Fibroblast of the aortic adventitia (primary cell): ENCODE measurements at regions not wholly inside any gene's neighbourhood (a gene's known extent, or its start where the extent isn't known, plus 50 kb on each side); places are given as distances from the start of the nearest gene placed in this dataset.

Experiments
- DNase-seq: peaks from one replicate; pipeline ENCODE4 v3.0.0-alpha.2; 2010; ENCODE audit warnings: low read depth
- H3K4me3 ChIP-seq: 2 replicates; pipeline ENCODE4 v1.5.1; 2011; ENCODE audit warnings: low read depth, mild to moderate bottlenecking, control low read depth, low read length, moderate library complexity
- CTCF ChIP-seq: IDR thresholded peaks from 2 replicates; pipeline ENCODE4 v1.5.1; 2011; ENCODE audit warnings: mild to moderate bottlenecking, low read length, control low read depth, inconsistent platforms; ENCODE audit not compliant: insufficient read depth

DNA sequence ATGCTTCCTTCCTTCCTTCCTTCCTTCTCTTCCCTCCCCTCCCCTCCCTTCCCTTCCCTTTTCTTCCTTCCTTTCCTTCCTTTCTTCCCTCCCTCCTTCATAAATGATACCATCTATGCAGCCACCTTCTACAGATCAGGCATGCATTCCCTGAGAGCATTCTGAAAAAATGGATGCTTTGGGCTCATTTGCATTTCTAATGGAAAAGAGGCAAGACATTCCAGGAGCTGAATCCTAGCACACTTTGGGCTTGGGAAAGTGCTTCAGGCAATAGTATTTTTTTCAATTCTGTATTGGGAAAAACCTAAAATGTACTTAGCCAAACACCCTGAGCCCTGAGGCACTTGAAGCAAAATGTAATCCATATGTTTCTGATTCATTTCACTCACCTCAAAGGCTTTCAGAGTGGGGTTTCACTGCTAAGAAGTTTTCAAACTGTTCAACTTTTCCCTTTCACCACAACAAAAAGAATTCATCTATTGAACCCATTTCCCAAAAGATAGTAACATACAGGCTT is 220.1 kb upstream of the RORA start:
- TF ChIP-seq CTCF = no peak

DNA sequence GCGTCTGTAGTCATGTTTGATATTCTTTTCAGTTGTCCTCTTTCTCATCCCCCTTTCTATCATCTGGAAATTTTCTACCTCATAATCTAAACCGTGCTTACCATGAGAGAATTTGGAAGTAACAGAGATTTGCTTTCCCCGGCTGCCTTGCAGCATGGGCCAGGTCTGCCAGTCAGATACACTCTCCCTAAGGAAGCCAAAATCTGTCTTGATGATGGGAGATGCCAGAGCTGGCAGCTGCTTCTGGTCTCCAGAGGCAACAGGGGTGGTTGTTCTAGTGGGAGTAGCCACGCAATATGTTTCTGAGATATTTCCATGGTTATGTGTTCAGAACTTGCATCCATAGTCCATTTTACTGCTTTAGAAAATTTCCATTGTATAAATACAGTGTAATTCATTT is 218.9 kb upstream of the RORA start:
- TF ChIP-seq CTCF = no peak
- no peak overlapping the region for H3K4me3 ChIP-seq
- DNase-seq = no peak

More for the DNA sequence above, 220.1 kb upstream of the RORA start:
- H3K4me3 ChIP-seq = no peak overlapping the region
- DNase-seq = no peak

DNA sequence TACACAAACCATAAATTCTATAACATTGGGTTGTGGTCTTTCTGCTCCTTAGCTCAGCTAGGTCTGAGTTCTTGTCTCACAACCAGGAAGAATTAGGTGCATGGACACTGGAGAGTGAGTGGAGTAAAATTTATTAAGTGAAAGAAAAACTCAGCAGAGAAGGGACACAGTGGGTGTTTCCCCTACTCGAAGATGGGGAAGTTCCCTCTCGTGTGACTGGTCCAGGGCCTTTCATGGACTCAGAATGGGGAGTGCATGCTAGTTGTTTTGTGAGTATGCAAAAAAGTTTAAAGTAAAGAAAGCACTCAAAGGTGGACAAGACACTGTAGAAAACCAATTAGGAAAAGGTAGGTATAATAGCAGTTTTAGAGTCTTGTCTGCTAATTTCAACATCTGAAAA is 215.5 kb upstream of the RORA start:
- TF ChIP-seq CTCF = no peak
- no peak for DNase-seq
- no peak overlapping the region for H3K4me3 ChIP-seq

DNA sequence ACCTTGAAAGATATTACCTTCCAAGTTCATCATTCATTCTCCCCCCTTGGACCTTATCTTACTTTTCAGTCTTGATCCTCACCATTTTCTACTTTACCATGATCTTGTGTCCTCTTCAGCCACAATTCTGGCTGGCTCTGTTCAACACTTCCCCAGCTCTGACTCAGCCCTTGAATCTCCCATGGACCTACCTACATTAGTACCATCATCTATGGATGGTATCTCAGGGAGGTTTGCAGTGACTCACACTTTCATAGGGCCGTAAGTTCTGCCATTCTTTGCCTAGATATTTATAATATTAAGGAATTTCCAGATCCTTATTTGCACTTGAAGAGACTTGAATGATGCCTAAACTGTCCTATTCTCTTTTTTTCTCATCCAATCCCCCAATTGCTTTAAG is 213.7 kb upstream of the RORA start:
- H3K4me3 ChIP-seq = no peak overlapping the region
- TF ChIP-seq CTCF = no peak
- no peak for DNase-seq

DNA sequence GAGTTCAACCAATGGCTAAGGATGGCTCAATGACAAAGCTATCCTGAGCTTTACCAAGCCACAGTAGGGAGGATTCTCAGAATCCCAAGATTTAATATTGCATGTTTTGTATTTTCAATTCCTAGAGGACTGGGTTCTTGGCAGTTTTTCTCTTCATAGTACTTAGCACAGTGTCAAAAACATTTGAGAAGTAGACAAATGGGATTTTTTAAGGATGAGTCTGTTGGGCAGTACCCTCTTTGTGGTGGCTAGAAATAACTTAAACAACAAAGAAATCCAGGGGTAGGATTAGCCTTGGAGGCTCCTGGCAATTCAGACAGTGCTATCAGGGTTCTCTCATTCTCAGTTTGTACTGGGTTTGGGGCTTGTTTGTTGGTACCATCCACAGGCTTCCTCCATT is 212.8 kb upstream of the RORA start:
- H3K4me3 ChIP-seq = no peak overlapping the region
- no peak for DNase-seq
- no peak for TF ChIP-seq CTCF

DNA sequence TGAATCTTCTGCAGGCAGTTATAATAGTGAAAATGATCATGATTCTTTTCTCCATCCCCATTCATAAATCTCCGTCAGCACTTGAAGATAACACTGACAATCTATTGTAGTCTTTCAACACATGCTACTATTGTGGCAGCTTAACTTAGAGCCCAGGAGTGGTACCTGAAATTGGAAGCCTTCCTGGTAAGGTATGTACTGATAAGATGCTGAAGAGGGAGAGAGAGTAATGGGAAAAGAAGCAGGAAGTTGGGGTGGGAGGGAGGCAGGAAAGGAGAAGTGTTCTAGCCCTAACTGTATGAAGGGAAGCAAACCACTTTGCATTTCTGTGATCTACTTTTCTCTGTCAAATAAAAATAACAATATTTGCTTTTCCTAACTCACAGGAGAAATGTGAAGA is 197.4 kb upstream of the RORA start:
- no peak overlapping the region for H3K4me3 ChIP-seq
- DNase-seq = no peak
- TF ChIP-seq CTCF = no peak

DNA sequence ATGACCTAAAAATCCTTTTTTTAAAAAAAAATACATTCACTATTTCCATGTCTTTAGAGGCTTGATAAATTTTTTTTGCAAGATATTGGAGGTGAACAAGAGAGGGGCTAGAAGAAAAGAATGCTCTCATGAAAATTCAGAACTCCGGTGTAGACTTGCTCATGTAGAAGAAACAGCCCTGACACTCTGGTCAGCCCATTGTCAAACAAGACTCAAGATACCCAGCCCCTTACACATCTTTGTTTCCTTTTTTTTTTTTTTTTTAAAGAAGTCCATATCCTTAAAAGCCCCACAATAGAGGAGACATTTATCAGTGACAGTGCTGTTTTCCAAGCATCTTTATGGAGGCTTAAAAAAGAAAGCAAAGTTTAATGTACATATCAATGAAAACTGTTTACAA is 196.8 kb upstream of the RORA start:
- no peak for DNase-seq
- no peak for TF ChIP-seq CTCF
- no peak overlapping the region for H3K4me3 ChIP-seq
